GM12878 (cell line): ENCODE measurements at regions not wholly inside any gene's neighbourhood (a gene's known extent, or its start where the extent isn't known, plus 50 kb on each side); places are given as distances from the start of the nearest gene placed in this dataset.

Source experiments
- ATAC-seq: fragments of 200-7000 bp; cut with Tn5 transposase; 3 replicates; pipeline ENCODE4 v1.9.1; 2020; ENCODE audit warnings: mild to moderate bottlenecking, moderate library complexity
- BruUV-seq: library from RNA; stranded (reverse); fragments of 400-500 nt; replicated peaks from 2 replicates; lab custom pipeline; 2021; lab: Mats Ljungman, UMichigan
- CTCF ChIA-PET: fragments of 300-600 bp; sonication (Branson Sonifier 250); formaldehyde crosslinking; extraction: SDS; loops from one replicate; lab custom pipeline; 2021; ENCODE audit warnings: inconsistent platforms; lab: Yijun Ruan, JAX
- POLR2A ChIA-PET: fragments of 350-600 bp; formaldehyde crosslinking; extraction: SDS; loops from one replicate; lab custom pipeline; 2021; ENCODE audit warnings: inconsistent platforms; lab: Charles Lee
- RAD21 ChIA-PET: fragments of 300-600 bp; sonication (Branson Sonifier 250); formaldehyde crosslinking; loops from one replicate; lab custom pipeline; 2023; ENCODE audit warnings: antibody characterized with exemption; ENCODE audit not compliant: unreplicated experiment; lab: Charles Lee
- SMC1A ChIA-PET: fragments of 300-600 bp; sonication (Branson Sonifier 250); formaldehyde crosslinking; loops from one replicate; lab custom pipeline; 2023; ENCODE audit not compliant: unreplicated experiment, uncharacterized antibody; lab: Charles Lee
- DNase-seq: peaks from one replicate; pipeline ENCODE4 v3.0.0-alpha.2; 2011; ENCODE audit warnings: low read depth, low spot score
- FAIRE-seq: peaks from 3 replicates; lab custom pipeline; 2011; peaks lifted over from hg19 to GRCh38; lab: Jason Lieb, UNC
- H2AFZ ChIP-seq: 2 replicates; pipeline ENCODE4 v1.6.0; 2011; ENCODE audit warnings: low read depth, low read length, control low read depth; ENCODE audit not compliant: control insufficient read depth
- H3K27ac ChIP-seq: 2 replicates; pipeline ENCODE4 v1.5.1; 2011; ENCODE audit warnings: control low read depth; ENCODE audit not compliant: control insufficient read depth, insufficient read depth
- H3K27me3 ChIP-seq, 2 experiments: replicated peaks in 1 of 2; 2 replicates each; pipeline versions ENCODE4 v1.6.0 to v1.6.1; 2011; ENCODE audit warnings: low read length in 1 of 2; ENCODE audit not compliant: control insufficient read depth in 2 of 2, insufficient read depth in 2 of 2
- H3K36me3 ChIP-seq, 2 experiments: 2 replicates each; pipeline ENCODE4 v1.5.1; 2011; ENCODE audit warnings: low read length in 1 of 2; ENCODE audit not compliant: control insufficient read depth in 2 of 2, insufficient read depth in 2 of 2
- H3K4me1 ChIP-seq: 2 replicates; pipeline ENCODE4 v1.6.1; 2011; ENCODE audit warnings: mild to moderate bottlenecking, low read length, moderate library complexity, mixed read lengths; ENCODE audit not compliant: control insufficient read depth, insufficient read depth
- H3K4me2 ChIP-seq: 2 replicates; pipeline ENCODE4 v1.6.0; 2011; ENCODE audit warnings: control low read depth; ENCODE audit not compliant: control insufficient read depth, insufficient read depth
- H3K4me3 ChIP-seq: fragments of 200-600 bp; sonication (generic); 2 replicates; pipeline ENCODE4 v1.5.1; 2016
- H3K79me2 ChIP-seq: 2 replicates; pipeline ENCODE4 v1.6.0; 2011; ENCODE audit warnings: low read length; ENCODE audit not compliant: control insufficient read depth, insufficient read depth
- H3K9ac ChIP-seq: 2 replicates; pipeline ENCODE4 v1.8.0; 2011; ENCODE audit warnings: low read length, control low read depth, mixed read lengths; ENCODE audit not compliant: control insufficient read depth, insufficient read depth
- H3K9me3 ChIP-seq: replicated peaks from 3 replicates; pipeline ENCODE4 v1.5.1; 2011; ENCODE audit warnings: mild to moderate bottlenecking, low read length; ENCODE audit not compliant: control insufficient read depth, insufficient read depth
- H4K20me1 ChIP-seq: 2 replicates; pipeline ENCODE4 v1.6.0; 2011; ENCODE audit not compliant: control insufficient read depth, insufficient read depth
- CBX5 ChIP-seq: sonication (generic); IDR thresholded peaks from 2 replicates; pipeline ENCODE4 v1.6.1; 2016; ENCODE audit warnings: low read depth, moderate library complexity, mild to moderate bottlenecking, inconsistent platforms
- E2F4 ChIP-seq: IDR thresholded peaks from 2 replicates; pipeline ENCODE4 v1.6.1; 2012; ENCODE audit warnings: low read depth, low read length, improper control_type of control experiment
- MTA2 ChIP-seq: fragments of 450-650 bp; IDR thresholded peaks from 2 replicates; pipeline ENCODE4 v1.6.1; 2016; ENCODE audit warnings: low read depth, mild to moderate bottlenecking, moderate library complexity
- NFYB ChIP-seq: IDR thresholded peaks from 2 replicates; pipeline ENCODE4 v1.6.1; 2011; ENCODE audit warnings: low read depth, mild to moderate bottlenecking, low read length, improper control_type of control experiment, moderate library complexity; ENCODE audit not compliant: insufficient read depth
- SPI1 ChIP-seq: IDR thresholded peaks from 2 replicates; pipeline ENCODE4 v1.6.1; 2011; ENCODE audit warnings: low read depth, mild to moderate bottlenecking, low read length, moderate library complexity, borderline replicate concordance; ENCODE audit not compliant: insufficient read depth
- WGBS: methylation state at CpG from one replicate; pipeline ENCODE4 v1.1.6; 2016; ENCODE audit warnings: low lambda C conversion rate; ENCODE audit not compliant: insufficient replicate concordance, insufficient coverage; ENCODE audit errors: missing lambda C conversion rate; 5-methylcytosine and 5-hydroxymethylcytosine counted together
- in situ Hi-C: fragments of 300-500 bp; cut with MboI; formaldehyde crosslinking; loops from 9 replicates; pipeline ENCODE4 v1.14.3; 2018; ENCODE audit warnings: mixed read lengths
- intact Hi-C: fragments of 100-400 bp; cut with micrococcal nuclease; formaldehyde crosslinking; loops from one replicate; pipeline ENCODE4 v1.14.2; 2022; ENCODE audit not compliant: unreplicated experiment
- TF ChIP-seq, protein P1 (sequence below): IDR thresholded peaks from 2 replicates; pipeline ENCODE4 v1.6.1; 2012; ENCODE audit warnings: low read length, inconsistent platforms

DNA sequence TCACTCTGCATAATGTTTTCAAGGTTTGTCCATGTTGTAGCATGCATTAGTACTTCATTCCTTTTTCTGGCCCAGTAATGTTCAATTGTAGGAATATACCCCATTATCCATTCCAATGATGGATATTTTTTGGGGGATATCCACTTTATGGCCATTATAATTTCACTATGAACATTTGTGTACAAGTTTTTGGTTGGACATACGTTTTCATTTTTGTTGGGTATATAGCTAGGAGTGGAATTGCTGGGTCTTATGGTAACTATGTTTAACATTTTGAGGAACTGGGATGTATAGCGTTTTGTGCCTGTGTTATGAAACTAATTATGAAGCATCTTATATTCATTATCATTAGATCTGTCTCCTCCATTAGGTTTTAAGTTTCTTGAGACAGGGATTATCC, 191.6 kb downstream of the TM9SF2 start:
- no peak overlapping the region for H3K27ac ChIP-seq
- H3K36me3 ChIP-seq, result no peaks in the 10 kb centered on the region
- 20% methylated on average over 2 of the region's 2 CpGs for WGBS
- no peak overlapping the region for H3K4me2 ChIP-seq
- H4K20me1 ChIP-seq, result no peaks in the 10 kb centered on the region
- no peak overlapping the region for H3K9ac ChIP-seq
- no peaks in the 10 kb centered on the region for H3K4me1 ChIP-seq
- H3K79me2 ChIP-seq, result no peaks in the 10 kb centered on the region
- BruUV-seq, result no TSS peak
- POLR2A ChIA-PET, result no interaction called here
- H3K9me3 ChIP-seq, result no peaks in the 10 kb centered on the region
- FAIRE-seq, result no peak
- no peak overlapping the region for H2AFZ ChIP-seq
- SMC1A ChIA-PET, result no interaction called here
- in situ Hi-C loops (no loop called here), intact Hi-C loops (no loop called here)
- TF ChIP-seq MTA2, result no peak
- no peak for TF ChIP-seq E2F4
- TF ChIP-seq NFYB, result no peak
- peak; percentile 21; the same call in 1 of the 2 replicates for TF ChIP-seq SPI1
- TF ChIP-seq CBX5, result no peak
- TF ChIP-seq, protein P1, sequence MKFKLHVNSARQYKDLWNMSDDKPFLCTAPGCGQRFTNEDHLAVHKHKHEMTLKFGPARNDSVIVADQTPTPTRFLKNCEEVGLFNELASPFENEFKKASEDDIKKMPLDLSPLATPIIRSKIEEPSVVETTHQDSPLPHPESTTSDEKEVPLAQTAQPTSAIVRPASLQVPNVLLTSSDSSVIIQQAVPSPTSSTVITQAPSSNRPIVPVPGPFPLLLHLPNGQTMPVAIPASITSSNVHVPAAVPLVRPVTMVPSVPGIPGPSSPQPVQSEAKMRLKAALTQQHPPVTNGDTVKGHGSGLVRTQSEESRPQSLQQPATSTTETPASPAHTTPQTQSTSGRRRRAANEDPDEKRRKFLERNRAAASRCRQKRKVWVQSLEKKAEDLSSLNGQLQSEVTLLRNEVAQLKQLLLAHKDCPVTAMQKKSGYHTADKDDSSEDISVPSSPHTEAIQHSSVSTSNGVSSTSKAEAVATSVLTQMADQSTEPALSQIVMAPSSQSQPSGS, result no peak
- no peak for ATAC-seq
- CTCF ChIA-PET, result no interaction called here
- H3K27me3 ChIP-seq, result no peaks in the 10 kb centered on the region
- no peak for DNase-seq
- RAD21 ChIA-PET, result no interaction called here
- H3K4me3 ChIP-seq, result no peak overlapping the region
